Sigmoid colon (tissue), 4 donors: ENCODE measurements at regions not wholly inside any gene's neighbourhood (a gene's known extent, or its start where the extent isn't known, plus 50 kb on each side); places are given as distances from the start of the nearest gene placed in this dataset.

Experiments
- CTCF ChIP-seq, 4 experiments: fragments of 450-650 bp in 3 of 4; fragments of 200-600 bp in 1 of 4; IDR thresholded peaks; one replicate each; pipeline ENCODE4 v1.5.1; 2016 to 2019; ENCODE audit warnings: antibody characterized with exemption in 4 of 4, mild to moderate bottlenecking in 3 of 4, moderate library complexity in 2 of 4
- POLR2A ChIP-seq, 2 donors: fragments of 450-650 bp; IDR thresholded peaks; one replicate each; pipeline ENCODE4 v1.6.1; 2016; ENCODE audit warnings: antibody characterized with exemption in 2 of 2, mild to moderate bottlenecking in 2 of 2, moderate library complexity in 2 of 2
- POLR2AphosphoS5 ChIP-seq, 4 donors: sonication (generic); formaldehyde crosslinking; IDR thresholded peaks; one replicate each; pipeline ENCODE4 v1.6.1; 2017; ENCODE audit warnings: antibody characterized with exemption in 4 of 4

DNA sequence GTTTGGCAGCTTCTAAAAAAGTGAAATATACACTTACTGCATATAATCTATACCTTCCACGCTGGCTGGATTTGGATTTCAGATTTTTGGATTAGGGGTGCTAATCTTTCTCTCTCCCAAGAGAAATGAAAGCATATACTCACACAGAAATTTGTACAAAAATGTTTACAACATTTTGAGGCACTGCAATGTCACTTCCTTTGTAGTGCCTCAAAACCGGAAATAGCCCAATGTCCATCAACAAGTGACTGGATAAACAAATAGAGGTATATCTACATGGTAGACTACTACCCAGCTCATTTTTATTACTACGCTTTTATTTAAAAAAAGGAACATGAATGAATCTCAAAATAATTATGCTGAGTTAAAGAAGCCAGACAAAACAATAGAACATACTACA lies 74.0 kb upstream of the MIER3 start:
- no peak for TF ChIP-seq CTCF (IDR thresholded peaks at IDR 0.05)
- no peak for TF ChIP-seq POLR2A (IDR thresholded peaks at IDR 0.05)
- TF ChIP-seq POLR2AphosphoS5 (IDR thresholded peaks at IDR 0.05), result no peak
